ENCODE measurements at regions not wholly inside any gene's neighbourhood (a gene's known extent, or its start where the extent isn't known, plus 50 kb on each side); places are given as distances from the start of the nearest gene placed in this dataset.

GRCh38 chr1:195450794-195451193 lies 1157.4 kb downstream of the KCNT2 start:
- H3K36me3 ChIP-seq (ENCODE audit: insufficient read depth, low read length): no peaks in the 10 kb centered on the region
- no peaks in the 10 kb centered on the region for H3K9me3 ChIP-seq (ENCODE audit: low read length)
- no peak overlapping the region for H3K27ac ChIP-seq (ENCODE audit: low read depth, low read length, poor library complexity, severe bottlenecking)
- H3K9ac ChIP-seq (ENCODE audit: low read length): no peak overlapping the region
- H3F3A ChIP-seq (ENCODE audit: insufficient read depth, low read length): no peaks in the 10 kb centered on the region
- H3K9me2 ChIP-seq (ENCODE audit: low read depth, low read length): no peaks in the 10 kb centered on the region
- no peaks in the 10 kb centered on the region for H3K4me1 ChIP-seq (ENCODE audit: insufficient read depth, low read length, severe bottlenecking)
- no peaks in the 10 kb centered on the region for H4K20me1 ChIP-seq (ENCODE audit: insufficient read depth, low read length)
- H3K4me2 ChIP-seq (ENCODE audit: low read length): no peak overlapping the region
- H2AFZ ChIP-seq (ENCODE audit: low read length): no peak overlapping the region
- TF ChIP-seq EZH2 (IDR thresholded peaks at IDR 0.05; ENCODE audit: borderline replicate concordance, low read length): no peak
- no peak for TF ChIP-seq CTCF (IDR thresholded peaks at IDR 0.05; ENCODE audit: low read length)
- no peak overlapping the region for H3K4me3 ChIP-seq (ENCODE audit: low read depth, low read length, poor library complexity, severe bottlenecking)
- no peaks in the 10 kb centered on the region for H3K27me3 ChIP-seq (ENCODE audit: insufficient read depth, low read length)
- H3K79me2 ChIP-seq (ENCODE audit: insufficient read depth, low read length): no peaks in the 10 kb centered on the region

- Histone ChIP-seq H2AFZ (ENCODE audit: low read length) (no peak overlapping the region), H3K9me3 (ENCODE audit: low read length) (no peaks in the 10 kb centered on the region), H3F3A (ENCODE audit: insufficient read depth, low read length) (no peaks in the 10 kb centered on the region), H3K36me3 (ENCODE audit: insufficient read depth, low read length) (no peaks in the 10 kb centered on the region), H3K79me2 (ENCODE audit: insufficient read depth, low read length) (no peaks in the 10 kb centered on the region), H3K9me2 (ENCODE audit: low read depth, low read length) (no peaks in the 10 kb centered on the region), H3K4me1 (ENCODE audit: insufficient read depth, low read length, severe bottlenecking) (no peaks in the 10 kb centered on the region), H3K9ac (ENCODE audit: low read length) (no peak overlapping the region), H3K27me3 (ENCODE audit: insufficient read depth, low read length) (no peaks in the 10 kb centered on the region), H3K4me3 (ENCODE audit: low read depth, low read length, poor library complexity, severe bottlenecking) (no peak overlapping the region), H3K27ac (ENCODE audit: low read depth, low read length, poor library complexity, severe bottlenecking) (no peak overlapping the region), H4K20me1 (ENCODE audit: insufficient read depth, low read length) (no peaks in the 10 kb centered on the region), H3K4me2 (ENCODE audit: low read length) (no peak overlapping the region)
- no peak for TF ChIP-seq CTCF (IDR thresholded peaks at IDR 0.05; ENCODE audit: low read length)
- TF ChIP-seq EZH2 (IDR thresholded peaks at IDR 0.05; ENCODE audit: borderline replicate concordance, low read length): no peak
Measured at GRCh38 chr1:195439661-195440060, 1168.6 kb downstream of the KCNT2 start.

GRCh38 chr1:195434566-195435203 lies 1173.6 kb downstream of the KCNT2 start:
- Histone ChIP-seq H3K9ac (ENCODE audit: low read length) (no peak overlapping the region), H3K4me3 (ENCODE audit: low read depth, low read length, poor library complexity, severe bottlenecking) (no peak overlapping the region), H3K27me3 (ENCODE audit: insufficient read depth, low read length) (no peaks in the 10 kb centered on the region), H3F3A (ENCODE audit: insufficient read depth, low read length) (no peaks in the 10 kb centered on the region), H4K20me1 (ENCODE audit: insufficient read depth, low read length) (no peaks in the 10 kb centered on the region), H3K9me3 (ENCODE audit: low read length) (no peaks in the 10 kb centered on the region), H3K9me2 (ENCODE audit: low read depth, low read length) (no peaks in the 10 kb centered on the region), H3K4me2 (ENCODE audit: low read length) (no peak overlapping the region), H2AFZ (ENCODE audit: low read length) (no peak overlapping the region), H3K36me3 (ENCODE audit: insufficient read depth, low read length) (no peaks in the 10 kb centered on the region), H3K4me1 (ENCODE audit: insufficient read depth, low read length, severe bottlenecking) (no peaks in the 10 kb centered on the region), H3K79me2 (ENCODE audit: insufficient read depth, low read length) (no peaks in the 10 kb centered on the region), H3K27ac (ENCODE audit: low read depth, low read length, poor library complexity, severe bottlenecking) (no peak overlapping the region)
- TF ChIP-seq EZH2 (IDR thresholded peaks at IDR 0.05; ENCODE audit: borderline replicate concordance, low read length) (no peak), CTCF (IDR thresholded peaks at IDR 0.05; ENCODE audit: low read length) (no peak)
